HepG2 (cell line): ENCODE measurements at regions not wholly inside any gene's neighbourhood (a gene's known extent, or its start where the extent isn't known, plus 50 kb on each side); places are given as distances from the start of the nearest gene placed in this dataset.

Source experiments
- ATAC-seq: fragments of 200-7000 bp; cut with Tn5 transposase; 3 replicates; pipeline ENCODE4 v1.9.1; 2020; ENCODE audit warnings: mild to moderate bottlenecking, moderate library complexity
- BruUV-seq: library from RNA; stranded (reverse); fragments of 400-500 nt; replicated peaks from 2 replicates; lab custom pipeline; 2021; lab: Mats Ljungman, UMichigan
- CTCF ChIA-PET: fragments of 300-600 bp; formaldehyde crosslinking; extraction: SDS; loops from one replicate; lab custom pipeline; 2021; ENCODE audit warnings: low total read pairs, inconsistent platforms, low intra/inter-chr PET ratio; lab: Yijun Ruan, JAX
- POLR2A ChIA-PET: fragments of 350-600 bp; sonication (Branson Sonifier 250); formaldehyde crosslinking; loops from one replicate; lab custom pipeline; 2020; ENCODE audit warnings: antibody characterized with exemption, inconsistent platforms; lab: Yijun Ruan, JAX
- DNase-seq: peaks from one replicate; pipeline ENCODE4 v3.0.0-alpha.2; 2015; ENCODE audit warnings: low spot score
- FAIRE-seq: peaks from 3 replicates; lab custom pipeline; 2011; peaks lifted over from hg19 to GRCh38; lab: Jason Lieb, UNC
- H2AFZ ChIP-seq: one replicate; pipeline ENCODE4 v1.6.1; 2011; ENCODE audit warnings: low read length, inconsistent platforms
- H3K27ac ChIP-seq: fragments of 300-600 bp; 3 replicates; pipeline ENCODE4 v1.8.0; 2011; ENCODE audit warnings: mixed run types, mild to moderate bottlenecking, mixed read lengths, low read length, inconsistent platforms; ENCODE audit not compliant: insufficient read depth; ENCODE audit errors: extremely low read length
- H3K27me3 ChIP-seq, 2 experiments: fragments of 200-600 bp in 1 of 2; 2 replicates in 1 of 2; 3 replicates in 1 of 2; pipeline versions ENCODE4 v1.6.0 to v1.8.0; 2011; ENCODE audit warnings: low read length in 2 of 2, mild to moderate bottlenecking in 2 of 2, moderate library complexity in 2 of 2, inconsistent platforms in 1 of 2; ENCODE audit not compliant: insufficient read depth in 2 of 2, control insufficient read depth in 1 of 2
- H3K36me3 ChIP-seq, 2 experiments: fragments of 200-600 bp in 1 of 2; replicated peaks in 1 of 2; 2 replicates in 1 of 2; 3 replicates in 1 of 2; pipeline versions ENCODE4 v1.5.1 to v1.8.0; 2011; ENCODE audit warnings: low read length in 2 of 2, inconsistent platforms in 1 of 2; ENCODE audit not compliant: insufficient read depth in 2 of 2, control insufficient read depth in 1 of 2
- H3K4me1 ChIP-seq: 2 replicates; pipeline ENCODE4 v1.5.1; 2012; ENCODE audit warnings: low read length, inconsistent platforms; ENCODE audit not compliant: insufficient read depth
- H3K4me2 ChIP-seq: 2 replicates; pipeline ENCODE4 v1.6.0; 2011; ENCODE audit warnings: low read depth, low read length, inconsistent platforms
- H3K4me3 ChIP-seq, 3 experiments: fragments of 200-600 bp in 1 of 3; sonication (generic), shearing (Covaris generic) in 1 of 3; replicated peaks in 1 of 3; 2 replicates each; pipeline ENCODE4 v1.5.1; 2011 to 2016; ENCODE audit warnings: low read length in 3 of 3, inconsistent platforms in 2 of 3, low read depth in 2 of 3, mild to moderate bottlenecking in 2 of 3, control low read depth in 1 of 3, mixed read lengths in 1 of 3; ENCODE audit not compliant: insufficient read depth in 1 of 3
- H3K79me2 ChIP-seq: one replicate; pipeline ENCODE4 v1.6.1; 2011; ENCODE audit warnings: low read length, inconsistent platforms; ENCODE audit not compliant: insufficient read depth
- H3K9ac ChIP-seq: 2 replicates; pipeline ENCODE4 v1.6.0; 2011; ENCODE audit warnings: mild to moderate bottlenecking, low read depth, low read length, inconsistent platforms; ENCODE audit not compliant: insufficient read depth
- H3K9me3 ChIP-seq: 2 replicates; pipeline ENCODE4 v1.5.1; 2012; ENCODE audit warnings: mild to moderate bottlenecking, low read length
- H4K20me1 ChIP-seq: 2 replicates; pipeline ENCODE4 v1.6.0; 2011; ENCODE audit warnings: inconsistent platforms, mild to moderate bottlenecking, low read length, moderate library complexity; ENCODE audit not compliant: insufficient read depth
- FOXP1 ChIP-seq, 2 experiments: fragments of 450-650 bp in 1 of 2; IDR thresholded peaks; 2 replicates each; pipeline ENCODE4 v1.6.1; 2017 to 2018; ENCODE audit warnings: antibody characterized with exemption in 1 of 2
- HMG20B ChIP-seq: conservative IDR thresholded peaks from 2 replicates; pipeline ENCODE4 v1.6.1; 2016; ENCODE audit warnings: missing genetic modification reagents, missing compliant biosample characterization
- HOXA7 ChIP-seq: sonication (generic); formaldehyde crosslinking; IDR thresholded peaks from 2 replicates; pipeline ENCODE4 v1.8.1; 2022; ENCODE audit warnings: mild to moderate bottlenecking, missing genetic modification reagents, moderate library complexity
- HOXA9 ChIP-seq: sonication (generic); formaldehyde crosslinking; IDR thresholded peaks from 2 replicates; pipeline ENCODE4 v1.8.1; 2022; ENCODE audit warnings: missing genetic modification reagents, mild to moderate bottlenecking, moderate library complexity, borderline replicate concordance
- PCBP1 ChIP-seq: fragments of 200-400 bp; formaldehyde crosslinking; IDR thresholded peaks from 2 replicates; pipeline ENCODE4 v1.6.1; 2017; ENCODE audit warnings: mild to moderate bottlenecking, low read depth, low read length, borderline replicate concordance
- SIX1 ChIP-seq: sonication (generic); formaldehyde crosslinking; IDR thresholded peaks from 2 replicates; pipeline ENCODE4 v1.4.0; 2020; ENCODE audit warnings: missing genetic modification reagents, borderline replicate concordance
- SMAD3 ChIP-seq: sonication (generic); formaldehyde crosslinking; IDR thresholded peaks from 2 replicates; pipeline ENCODE4 v1.4.0; 2020; ENCODE audit warnings: missing genetic modification reagents
- STAT5B ChIP-seq: sonication (generic); formaldehyde crosslinking; IDR thresholded peaks from 2 replicates; pipeline ENCODE4 v1.4.0; 2020; ENCODE audit warnings: missing genetic modification reagents
- ZMAT3 ChIP-seq: sonication (generic); formaldehyde crosslinking; conservative IDR thresholded peaks from 2 replicates; pipeline ENCODE4 v1.7.0; 2021; ENCODE audit warnings: missing genetic modification reagents
- ZNF670 ChIP-seq: sonication (generic); formaldehyde crosslinking; IDR thresholded peaks from 2 replicates; pipeline ENCODE4 v1.8.0; 2022; ENCODE audit warnings: mild to moderate bottlenecking, missing genetic modification reagents, borderline replicate concordance
- ZNF766 ChIP-seq: sonication (generic); formaldehyde crosslinking; IDR thresholded peaks from 2 replicates; pipeline ENCODE4 v1.5.0; 2020; ENCODE audit warnings: missing genetic modification reagents, borderline replicate concordance
- WGBS: methylation state at CpG from one replicate; pipeline ENCODE4 v1.1.6; 2017; ENCODE audit warnings: low lambda C conversion rate; 5-methylcytosine and 5-hydroxymethylcytosine counted together
- in situ Hi-C: cut with HindIII; loops from 2 replicates; pipeline ENCODE4 v1.10.0; 2017; ENCODE audit warnings: low pct_unique_long_range_greater_than_20kb; ENCODE audit not compliant: extremely low pct_ligation_motif_present
- intact Hi-C: fragments of 100-400 bp; cut with micrococcal nuclease; formaldehyde crosslinking; loops from one replicate; pipeline ENCODE4 v1.10.0; 2022; ENCODE audit not compliant: unreplicated experiment
- TF ChIP-seq, protein P1 (sequence below): sonication (generic); formaldehyde crosslinking; IDR thresholded peaks from 2 replicates; pipeline ENCODE4 v1.4.0; 2020; ENCODE audit warnings: missing genetic modification reagents
- TF ChIP-seq, protein P2 (sequence below): sonication (generic); formaldehyde crosslinking; IDR thresholded peaks from 2 replicates; pipeline ENCODE4 v1.8.1; 2023; ENCODE audit warnings: mild to moderate bottlenecking, missing genetic modification reagents, borderline replicate concordance

GRCh38 chr20:53657732-53658131, 64.1 kb upstream of the ZNF217 start:
- BruUV-seq = no TSS peak
- ChIA-PET CTCF (no interaction called here), POLR2A (interaction anchor here (0.9 to 1.1 kb wide), 2 partner anchors 15 to 20 kb away, joined by 3 read pairs; no protein-coding TSS in a partner anchor)
- no peaks in the 10 kb centered on the region for H4K20me1 ChIP-seq
- H3K27me3 ChIP-seq = no peaks in the 10 kb centered on the region
- 53% methylated on average over 1 of the region's 1 CpG for WGBS
- H3K4me3 ChIP-seq = no peak overlapping the region
- no peaks in the 10 kb centered on the region for H3K79me2 ChIP-seq
- ATAC-seq = no peak
- no peak overlapping the region for H3K27ac ChIP-seq
- TF ChIP-seq FOXP1 (IDR thresholded peaks at IDR 0.05) (no peak), FOXP1 (CRISPR knock-in tag; IDR thresholded peaks at IDR 0.05) (no peak)
- TF ChIP-seq, protein P1, sequence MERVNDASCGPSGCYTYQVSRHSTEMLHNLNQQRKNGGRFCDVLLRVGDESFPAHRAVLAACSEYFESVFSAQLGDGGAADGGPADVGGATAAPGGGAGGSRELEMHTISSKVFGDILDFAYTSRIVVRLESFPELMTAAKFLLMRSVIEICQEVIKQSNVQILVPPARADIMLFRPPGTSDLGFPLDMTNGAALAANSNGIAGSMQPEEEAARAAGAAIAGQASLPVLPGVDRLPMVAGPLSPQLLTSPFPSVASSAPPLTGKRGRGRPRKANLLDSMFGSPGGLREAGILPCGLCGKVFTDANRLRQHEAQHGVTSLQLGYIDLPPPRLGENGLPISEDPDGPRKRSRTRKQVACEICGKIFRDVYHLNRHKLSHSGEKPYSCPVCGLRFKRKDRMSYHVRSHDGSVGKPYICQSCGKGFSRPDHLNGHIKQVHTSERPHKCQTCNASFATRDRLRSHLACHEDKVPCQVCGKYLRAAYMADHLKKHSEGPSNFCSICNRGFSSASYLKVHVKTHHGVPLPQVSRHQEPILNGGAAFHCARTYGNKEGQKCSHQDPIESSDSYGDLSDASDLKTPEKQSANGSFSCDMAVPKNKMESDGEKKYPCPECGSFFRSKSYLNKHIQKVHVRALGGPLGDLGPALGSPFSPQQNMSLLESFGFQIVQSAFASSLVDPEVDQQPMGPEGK (CRISPR knock-in tag) = 0 out of 2 replicates have a peak, but pooled peaks have one; percentile 28
- H3K9ac ChIP-seq = no peak overlapping the region
- H2AFZ ChIP-seq = no peak overlapping the region
- H3K4me1 ChIP-seq = peaks cover 76% of the 10 kb centered on the region
- in situ Hi-C loops (no loop called here), intact Hi-C loops (no loop called here)
- no peak overlapping the region for H3K4me2 ChIP-seq
- no peaks in the 10 kb centered on the region for H3K9me3 ChIP-seq
- H3K36me3 ChIP-seq = no peaks in the 10 kb centered on the region
- no peak for FAIRE-seq
- no peak for DNase-seq

DNA sequence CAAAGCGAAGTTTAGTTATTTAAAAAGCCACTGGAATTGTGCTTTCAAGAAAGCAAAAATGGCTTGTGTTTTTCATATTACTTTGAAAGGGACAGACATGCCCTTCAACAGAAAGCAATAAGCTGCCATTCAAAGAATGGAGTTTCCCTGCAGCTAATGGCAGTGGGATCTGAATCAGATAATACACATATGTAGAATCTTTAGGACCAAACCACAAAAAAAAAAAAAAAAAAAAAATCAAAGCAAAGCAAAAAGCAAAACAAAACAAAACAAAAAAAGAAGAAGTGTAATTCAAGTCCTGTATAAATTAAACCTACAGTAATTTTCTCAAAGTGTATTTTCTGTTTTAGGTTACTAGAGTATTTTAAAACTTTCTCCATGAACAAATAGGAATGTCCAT, 63.6 kb upstream of the ZNF217 start:
- no peaks in the 10 kb centered on the region for H4K20me1 ChIP-seq
- 92% methylated on average over 1 of the region's 1 CpG for WGBS
- intact Hi-C loops (no loop called here), in situ Hi-C loops (no loop called here)
- ChIA-PET POLR2A (interaction anchor here (0.9 to 1.1 kb wide), 2 partner anchors 15 to 21 kb away, joined by 3 read pairs; no protein-coding TSS in a partner anchor), CTCF (no interaction called here)
- no peak for FAIRE-seq
- no peak overlapping the region for H2AFZ ChIP-seq
- no peak overlapping the region for H3K4me2 ChIP-seq
- peaks cover 76% of the 10 kb centered on the region for H3K4me1 ChIP-seq
- no peak overlapping the region for H3K4me3 ChIP-seq
- DNase-seq = no peak
- TF ChIP-seq HOXA9 (CRISPR knock-in tag) (no peak), STAT5B (CRISPR knock-in tag) (no peak), PCBP1 (no peak), HMG20B (CRISPR knock-in tag) (no peak), SIX1 (CRISPR knock-in tag) (no peak), ZNF670 (CRISPR knock-in tag) (no peak), ZNF766 (CRISPR knock-in tag) (no peak), SMAD3 (no peak), ZMAT3 (CRISPR knock-in tag) (no peak), HOXA7 (CRISPR knock-in tag) (no peak)
- TF ChIP-seq, protein P2, sequence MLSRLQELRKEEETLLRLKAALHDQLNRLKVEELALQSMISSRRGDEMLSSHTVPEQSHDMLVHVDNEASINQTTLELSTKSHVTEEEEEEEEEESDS (CRISPR knock-in tag) = no peak
- no peak overlapping the region for H3K9ac ChIP-seq
- no peaks in the 10 kb centered on the region for H3K36me3 ChIP-seq
- H3K27me3 ChIP-seq = no peaks in the 10 kb centered on the region
- no peaks in the 10 kb centered on the region for H3K79me2 ChIP-seq
- no TSS peak for BruUV-seq
- H3K27ac ChIP-seq = no peak overlapping the region
- no peaks in the 10 kb centered on the region for H3K9me3 ChIP-seq
- ATAC-seq = no peak
